Trophoblast cell (in vitro differentiated cells and primary cell): ENCODE measurements at regions not wholly inside any gene's neighbourhood (a gene's known extent, or its start where the extent isn't known, plus 50 kb on each side); places are given as distances from the start of the nearest gene placed in this dataset.

Experiments used
- DNase-seq, 2 donors: peaks; one replicate each; pipeline ENCODE4 v3.0.0-alpha.2; 2016
- H2AFZ ChIP-seq: 2 replicates; pipeline ENCODE4 v1.6.1; 2013; ENCODE audit warnings: low read length, moderate library complexity, mild to moderate bottlenecking; ENCODE audit not compliant: insufficient read depth, poor library complexity
- H2AK5ac ChIP-seq: 2 replicates; pipeline ENCODE4 v1.6.1; 2013; ENCODE audit warnings: mild to moderate bottlenecking, low read length
- H2BK120ac ChIP-seq: 2 replicates; pipeline ENCODE4 v1.6.1; 2013; ENCODE audit warnings: low read length, mild to moderate bottlenecking, moderate library complexity; ENCODE audit not compliant: insufficient read depth, poor library complexity
- H2BK12ac ChIP-seq: 2 replicates; pipeline ENCODE4 v1.6.1; 2013; ENCODE audit warnings: mild to moderate bottlenecking, low read length, moderate library complexity
- H2BK5ac ChIP-seq: 2 replicates; pipeline ENCODE4 v1.6.1; 2013; ENCODE audit warnings: low read length, low read depth, moderate library complexity, mild to moderate bottlenecking; ENCODE audit not compliant: poor library complexity
- H3K14ac ChIP-seq: 2 replicates; pipeline ENCODE4 v1.6.1; 2013; ENCODE audit warnings: mild to moderate bottlenecking, low read length
- H3K18ac ChIP-seq: 2 replicates; pipeline ENCODE4 v1.6.1; 2013; ENCODE audit warnings: mild to moderate bottlenecking, low read length
- H3K23ac ChIP-seq: 2 replicates; pipeline ENCODE4 v1.6.1; 2013; ENCODE audit warnings: low read length
- H3K27ac ChIP-seq: 2 replicates; pipeline ENCODE4 v1.5.1; 2013; ENCODE audit warnings: low read depth, mild to moderate bottlenecking, inconsistent platforms, low read length, moderate library complexity
- H3K27me3 ChIP-seq: 2 replicates; pipeline ENCODE4 v1.6.1; 2013; ENCODE audit warnings: inconsistent platforms, mild to moderate bottlenecking, low read length, moderate library complexity; ENCODE audit not compliant: insufficient read depth
- H3K36me3 ChIP-seq, 2 experiments: 1 replicate in 1 of 2; 2 replicates in 1 of 2; pipeline ENCODE4 v1.6.1; 2013; ENCODE audit warnings: low read length in 2 of 2, mild to moderate bottlenecking in 2 of 2, moderate library complexity in 1 of 2; ENCODE audit not compliant: insufficient read depth in 2 of 2, control insufficient read depth in 1 of 2
- H3K4ac ChIP-seq: 2 replicates; pipeline ENCODE4 v1.6.1; 2013; ENCODE audit warnings: low read depth, mild to moderate bottlenecking, low read length, moderate library complexity
- H3K4me1 ChIP-seq, 2 experiments: 1 replicate in 1 of 2; 2 replicates in 1 of 2; pipeline ENCODE4 v1.6.1; 2013; ENCODE audit warnings: low read length in 2 of 2, mild to moderate bottlenecking in 2 of 2, moderate library complexity in 1 of 2; ENCODE audit not compliant: insufficient read depth in 2 of 2, control insufficient read depth in 1 of 2
- H3K4me2 ChIP-seq: 2 replicates; pipeline ENCODE4 v1.6.1; 2013; ENCODE audit warnings: inconsistent platforms, mild to moderate bottlenecking, low read length, moderate library complexity
- H3K4me3 ChIP-seq: 2 replicates; pipeline ENCODE4 v1.5.1; 2013; ENCODE audit warnings: mild to moderate bottlenecking, low read depth, low read length, inconsistent platforms
- H3K79me1 ChIP-seq: one replicate; pipeline ENCODE4 v1.6.1; 2013; ENCODE audit warnings: low read length
- H3K79me2 ChIP-seq: 2 replicates; pipeline ENCODE4 v1.6.1; 2013; ENCODE audit warnings: low read length, mild to moderate bottlenecking; ENCODE audit not compliant: control insufficient read depth, insufficient read depth, poor library complexity
- H3K9ac ChIP-seq: 2 replicates; pipeline ENCODE4 v1.6.1; 2013; ENCODE audit warnings: mild to moderate bottlenecking, low read length
- H3K9me3 ChIP-seq: 2 replicates; pipeline ENCODE4 v1.6.1; 2013; ENCODE audit warnings: low read depth, mild to moderate bottlenecking, control low read depth, inconsistent platforms, low read length; ENCODE audit not compliant: insufficient read depth
- H4K12ac ChIP-seq: 2 replicates; pipeline ENCODE4 v1.6.1; 2013; ENCODE audit warnings: low read depth, mild to moderate bottlenecking, low read length, moderate library complexity
- H4K8ac ChIP-seq: 2 replicates; pipeline ENCODE4 v1.6.1; 2013; ENCODE audit warnings: low read depth, mild to moderate bottlenecking, low read length, moderate library complexity
- H4K91ac ChIP-seq: one replicate; pipeline ENCODE4 v1.6.1; 2013; ENCODE audit warnings: low read depth, mild to moderate bottlenecking, low read length, moderate library complexity
- WGBS: extraction: QIAGEN DNeasy Blood & Tissue Kit; methylation state at CpG from one replicate; pipeline ENCODE4 v1.1.7; 2013; ENCODE audit warnings: missing lambda C conversion rate; ENCODE audit not compliant: insufficient read length, insufficient coverage; ENCODE audit errors: extremely low coverage; 5-methylcytosine and 5-hydroxymethylcytosine counted together

DNA sequence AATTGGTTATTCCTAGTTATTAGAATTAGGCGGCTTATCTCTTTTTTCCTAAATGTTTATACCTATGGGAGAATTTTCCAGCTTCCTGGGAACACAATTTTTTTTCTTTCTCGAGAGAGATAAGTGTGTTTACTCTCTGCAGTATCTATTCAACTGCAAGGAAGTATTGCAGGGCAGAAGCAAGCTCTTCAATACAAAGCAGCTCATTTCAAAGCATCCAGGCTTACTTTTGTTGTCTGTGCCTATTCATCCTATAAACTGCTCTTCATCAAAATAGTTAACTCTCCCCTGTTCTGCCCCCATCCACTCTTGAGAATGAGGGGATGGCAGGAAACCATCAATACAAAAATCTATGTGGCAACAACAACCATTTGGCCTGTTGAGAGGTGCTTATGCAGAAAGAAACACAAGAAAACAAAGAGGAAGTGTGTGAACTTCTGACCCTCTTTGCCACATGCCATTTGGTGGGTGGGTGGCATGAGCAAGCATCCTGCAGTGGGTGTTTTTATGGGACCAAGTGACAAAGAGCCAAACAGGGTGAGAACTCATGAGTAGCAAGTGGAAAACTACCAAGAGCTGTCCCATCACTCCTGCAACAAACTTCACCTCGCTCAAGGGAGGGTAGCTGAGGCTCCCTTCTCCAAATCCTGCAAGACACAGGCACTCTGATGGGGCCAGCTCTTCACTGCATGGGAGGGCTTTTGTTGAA, 50.6 kb upstream of the MRPS6 start:
- Histone ChIP-seq H3K27me3 (no peaks in the 10 kb centered on the region), H3K4me2 (no peak overlapping the region), H3K18ac (no peak overlapping the region), H3K4ac (no peak overlapping the region), H3K4me3 (no peak overlapping the region), H2AK5ac (no peak overlapping the region), H3K14ac (no peak overlapping the region), H3K27ac (no peak overlapping the region), H3K36me3 (no peaks in the 10 kb centered on the region), H3K79me1 (no peaks in the 10 kb centered on the region), H4K8ac (no peak overlapping the region), H3K23ac (no peak overlapping the region), H2AFZ (no peak overlapping the region), H4K91ac (no peak overlapping the region), H2BK120ac (no peak overlapping the region), H2BK5ac (no peak overlapping the region), H3K4me1 (no peaks in the 10 kb centered on the region), H2BK12ac (no peak overlapping the region), H3K9me3 (no peaks in the 10 kb centered on the region), H3K79me2 (no peaks in the 10 kb centered on the region), H3K9ac (no peak overlapping the region), H4K12ac (no peak overlapping the region)
- no peak for DNase-seq
- whole genome bisulfite sequencing: no CpG with 5 or more reads among the region's 3 CpGs

DNA sequence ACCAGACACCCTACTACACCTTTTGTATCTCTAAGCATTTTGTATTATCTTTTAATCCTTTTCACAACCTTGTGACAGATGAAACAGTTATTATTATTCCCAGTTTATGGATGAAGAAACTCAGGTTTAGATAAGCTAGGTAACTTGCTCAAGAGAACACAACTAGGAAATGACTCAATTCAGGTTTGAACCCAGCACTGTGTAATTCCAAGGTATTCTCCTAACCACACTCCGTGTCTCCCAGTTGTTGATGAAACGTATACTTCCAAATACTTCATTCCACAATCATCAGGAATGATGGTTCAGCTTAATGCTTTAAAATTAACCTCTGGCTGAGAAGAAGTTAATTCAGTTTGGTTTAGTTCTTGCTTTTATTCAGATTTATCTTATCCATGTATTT, 51.7 kb upstream of the MRPS6 start:
- Histone ChIP-seq H3K4me2 (no peak overlapping the region), H3K79me2 (no peaks in the 10 kb centered on the region), H3K4ac (no peak overlapping the region), H2AFZ (no peak overlapping the region), H3K18ac (no peak overlapping the region), H3K14ac (no peak overlapping the region), H4K8ac (no peak overlapping the region), H3K4me1 (no peaks in the 10 kb centered on the region), H3K36me3 (no peaks in the 10 kb centered on the region), H2AK5ac (no peak overlapping the region), H4K91ac (no peak overlapping the region), H3K9me3 (peaks cover 2% of the 10 kb centered on the region), H3K79me1 (no peaks in the 10 kb centered on the region), H2BK5ac (no peak overlapping the region), H3K27ac (no peak overlapping the region), H3K27me3 (no peaks in the 10 kb centered on the region), H3K4me3 (no peak overlapping the region), H3K9ac (no peak overlapping the region), H2BK120ac (no peak overlapping the region), H3K23ac (no peak overlapping the region), H2BK12ac (no peak overlapping the region), H4K12ac (no peak overlapping the region)
- no CpG with 5 or more reads among the region's 2 CpGs for WGBS
- DNase-seq: no peak

DNA sequence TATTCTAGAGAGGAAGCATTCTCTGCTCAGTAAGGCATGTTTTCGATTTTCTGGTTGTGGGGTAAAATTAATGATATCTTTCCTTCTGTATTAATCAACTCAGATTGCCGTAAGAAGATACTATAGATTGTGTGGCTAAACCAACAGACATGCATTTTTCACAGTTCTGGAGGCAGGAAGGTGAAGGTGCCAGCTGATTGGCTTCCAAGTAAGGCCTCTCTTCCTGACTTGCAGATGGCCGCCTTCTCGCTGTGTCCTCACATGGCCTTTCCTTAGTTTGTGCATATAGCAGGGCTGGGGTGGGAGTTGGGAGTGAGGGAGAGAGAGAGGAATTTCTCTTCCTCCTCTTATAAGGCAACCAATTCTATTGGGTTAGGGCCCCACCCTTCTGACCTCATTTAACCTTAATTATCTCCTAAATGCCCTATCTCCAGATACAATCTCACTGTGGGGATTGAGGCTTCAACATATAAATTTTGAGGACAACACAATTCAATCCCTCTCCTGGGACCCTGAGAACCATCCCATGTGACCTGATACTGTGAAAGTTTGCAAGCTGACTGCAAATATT, 52.3 kb upstream of the MRPS6 start:
- Histone ChIP-seq H3K9ac (no peak overlapping the region), H3K79me2 (no peaks in the 10 kb centered on the region), H3K18ac (no peak overlapping the region), H3K4me3 (no peak overlapping the region), H2BK5ac (no peak overlapping the region), H3K27me3 (no peaks in the 10 kb centered on the region), H2BK120ac (no peak overlapping the region), H4K12ac (no peak overlapping the region), H2AFZ (no peak overlapping the region), H3K27ac (no peak overlapping the region), H3K23ac (no peak overlapping the region), H4K8ac (no peak overlapping the region), H3K36me3 (no peaks in the 10 kb centered on the region), H3K14ac (no peak overlapping the region), H3K9me3 (peaks cover 2% of the 10 kb centered on the region), H3K79me1 (no peaks in the 10 kb centered on the region), H3K4me1 (no peaks in the 10 kb centered on the region), H2AK5ac (no peak overlapping the region), H2BK12ac (no peak overlapping the region), H3K4ac (no peak overlapping the region), H4K91ac (no peak overlapping the region), H3K4me2 (no peak overlapping the region)
- no CpG with 5 or more reads among the region's 4 CpGs for WGBS
- DNase-seq: no peak

DNA sequence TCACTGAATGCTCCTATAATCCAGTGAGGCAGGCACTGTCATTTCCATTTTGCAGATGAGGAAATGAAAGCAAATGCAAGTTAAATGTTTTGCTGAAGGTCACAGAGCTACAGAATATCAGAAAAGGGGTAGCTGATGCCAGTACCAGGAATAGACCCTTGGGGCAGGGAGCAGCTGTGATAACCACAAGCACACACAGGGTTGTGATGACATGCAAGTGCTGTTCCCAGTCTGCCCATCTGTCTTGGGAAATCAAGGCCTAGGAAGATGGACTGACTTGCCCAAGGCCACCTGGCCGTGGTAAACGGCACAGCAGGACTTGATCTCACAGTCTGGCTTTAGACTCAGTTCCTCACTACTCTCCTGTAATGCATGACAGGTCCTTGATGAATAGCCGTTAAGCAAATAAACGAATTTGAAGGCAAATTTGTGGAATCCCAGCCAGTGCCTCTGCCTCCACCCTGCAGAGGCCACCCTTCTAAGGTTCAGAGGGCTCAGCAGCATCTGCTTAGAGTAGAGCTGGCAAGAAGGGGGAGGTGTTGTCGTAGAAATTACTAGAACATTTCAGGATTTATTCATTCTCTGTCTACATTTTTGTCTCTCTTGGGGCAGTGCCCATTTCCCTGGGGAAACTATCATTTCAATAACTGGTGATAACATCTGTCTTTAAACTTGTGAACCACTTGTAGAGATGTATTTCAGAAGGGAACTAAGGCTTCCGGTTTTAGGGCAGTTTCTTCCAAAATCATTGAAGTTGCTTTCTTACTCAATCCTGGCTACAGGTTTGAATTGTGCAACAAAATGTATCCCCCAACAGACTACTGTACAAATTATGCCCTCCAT, 53.2 kb upstream of the MRPS6 start:
- H4K91ac ChIP-seq: no peak overlapping the region
- no peak overlapping the region for H3K4me3 ChIP-seq
- no peak overlapping the region for H3K14ac ChIP-seq
- H3K79me1 ChIP-seq: no peaks in the 10 kb centered on the region
- H3K4me1 ChIP-seq: no peaks in the 10 kb centered on the region
- WGBS: no CpG with 5 or more reads among the region's 6 CpGs
- no peak overlapping the region for H3K23ac ChIP-seq
- no peak overlapping the region for H2BK5ac ChIP-seq
- no peak overlapping the region for H4K12ac ChIP-seq
- no peak overlapping the region for H4K8ac ChIP-seq
- no peak overlapping the region for H2BK120ac ChIP-seq
- peaks cover 2% of the 10 kb centered on the region for H3K9me3 ChIP-seq
- no peak overlapping the region for H2AK5ac ChIP-seq
- no peak overlapping the region for H2AFZ ChIP-seq
- H3K27ac ChIP-seq: no peak overlapping the region
- no peak overlapping the region for H2BK12ac ChIP-seq
- H3K79me2 ChIP-seq: no peaks in the 10 kb centered on the region
- H3K36me3 ChIP-seq: no peaks in the 10 kb centered on the region
- DNase-seq: no peak
- no peak overlapping the region for H3K9ac ChIP-seq
- H3K4ac ChIP-seq: no peak overlapping the region
- H3K4me2 ChIP-seq: no peak overlapping the region
- H3K18ac ChIP-seq: no peak overlapping the region
- H3K27me3 ChIP-seq: no peaks in the 10 kb centered on the region
